Type B pancreatic cell (in vitro differentiated cells): ENCODE measurements at regions not wholly inside any gene's neighbourhood (a gene's known extent, or its start where the extent isn't known, plus 50 kb on each side); places are given as distances from the start of the nearest gene placed in this dataset.

ENCODE experiments used
- DNase-seq: peaks from one replicate; pipeline ENCODE4 v3.0.0; 2021; ENCODE audit warnings: mixed read lengths; ENCODE audit not compliant: unreplicated experiment; ENCODE audit errors: extremely low spot score
- H3K27ac Mint-ChIP-seq: 2 replicates; pipeline ENCODE4 v1.8.0; 2021; ENCODE audit warnings: mild to moderate bottlenecking, mixed read lengths
- H3K27me3 Mint-ChIP-seq: 2 replicates; pipeline ENCODE4 v1.8.0; 2021; ENCODE audit warnings: mixed read lengths
- H3K36me3 Mint-ChIP-seq: 2 replicates; pipeline ENCODE4 v1.8.0; 2021; ENCODE audit warnings: mixed read lengths
- H3K4me1 Mint-ChIP-seq: one replicate; pipeline ENCODE4 v1.8.0; 2021; ENCODE audit warnings: mixed read lengths; ENCODE audit not compliant: unreplicated experiment
- H3K4me3 Mint-ChIP-seq: 2 replicates; pipeline ENCODE4 v1.8.0; 2021; ENCODE audit warnings: mild to moderate bottlenecking, mixed read lengths
- H3K9me3 Mint-ChIP-seq: 2 replicates; pipeline ENCODE4 v1.8.0; 2021; ENCODE audit warnings: mixed read lengths
- CTCF ChIP-seq: fragments of 200-600 bp; sonication (generic); conservative IDR thresholded peaks from 2 replicates; pipeline ENCODE4 v1.5.0; 2021; ENCODE audit warnings: antibody characterized with exemption, mild to moderate bottlenecking

- Mint-ChIP-seq H3K27ac (no peak overlapping the region), H3K36me3 (no peaks in the 10 kb centered on the region), H3K27me3 (no peaks in the 10 kb centered on the region), H3K4me3 (no peak overlapping the region), H3K4me1 (peaks cover 18% of the 10 kb centered on the region), H3K9me3 (no peaks in the 10 kb centered on the region)
- TF ChIP-seq CTCF, result no peak
- DNase-seq, result no peak
Measured at GRCh38 chr5:106853266-106853665, 817.5 kb downstream of the EFNA5 start.

- H3K27ac Mint-ChIP-seq, result no peak overlapping the region
- H3K9me3 Mint-ChIP-seq, result peaks cover under 1% of the 10 kb centered on the region
- peaks cover 11% of the 10 kb centered on the region for H3K4me1 Mint-ChIP-seq
- H3K36me3 Mint-ChIP-seq, result no peaks in the 10 kb centered on the region
- DNase-seq, result no peak
- TF ChIP-seq CTCF, result no peak
- H3K4me3 Mint-ChIP-seq, result no peak overlapping the region
- H3K27me3 Mint-ChIP-seq, result no peaks in the 10 kb centered on the region
Measured at GRCh38 chr5:106849266-106849665, 821.5 kb downstream of the EFNA5 start.

GRCh38 chr5:106843812-106844416 lies 826.8 kb downstream of the EFNA5 start:
- Mint-ChIP-seq H3K27me3 (no peaks in the 10 kb centered on the region), H3K4me1 (no peaks in the 10 kb centered on the region), H3K27ac (no peak overlapping the region), H3K36me3 (no peaks in the 10 kb centered on the region), H3K4me3 (no peak overlapping the region), H3K9me3 (peaks cover 12% of the 10 kb centered on the region)
- TF ChIP-seq CTCF, result peak; percentile 47
- no peak for DNase-seq

GRCh38 chr5:106833517-106833916 lies 837.2 kb downstream of the EFNA5 start:
- H3K27ac Mint-ChIP-seq, result no peak overlapping the region
- H3K36me3 Mint-ChIP-seq, result no peaks in the 10 kb centered on the region
- peaks cover 3% of the 10 kb centered on the region for H3K9me3 Mint-ChIP-seq
- H3K4me1 Mint-ChIP-seq, result no peaks in the 10 kb centered on the region
- H3K27me3 Mint-ChIP-seq, result no peaks in the 10 kb centered on the region
- TF ChIP-seq CTCF, result no peak
- no peak overlapping the region for H3K4me3 Mint-ChIP-seq
- no peak for DNase-seq

GRCh38 chr5:106827061-106827460 lies 843.7 kb downstream of the EFNA5 start:
- no peak for TF ChIP-seq CTCF
- Mint-ChIP-seq H3K4me1 (no peaks in the 10 kb centered on the region), H3K27me3 (no peaks in the 10 kb centered on the region), H3K36me3 (no peaks in the 10 kb centered on the region), H3K9me3 (peaks cover 3% of the 10 kb centered on the region), H3K4me3 (no peak overlapping the region), H3K27ac (no peak overlapping the region)
- no peak for DNase-seq

GRCh38 chr5:106825374-106825773 lies 845.4 kb downstream of the EFNA5 start:
- DNase-seq, result no peak
- no peak for TF ChIP-seq CTCF
- Mint-ChIP-seq H3K27me3 (no peaks in the 10 kb centered on the region), H3K4me1 (no peaks in the 10 kb centered on the region), H3K36me3 (no peaks in the 10 kb centered on the region), H3K9me3 (peaks cover 3% of the 10 kb centered on the region), H3K27ac (no peak overlapping the region), H3K4me3 (no peak overlapping the region)
